GM12878 (cell line): ENCODE measurements at regions not wholly inside any gene's neighbourhood (a gene's known extent, or its start where the extent isn't known, plus 50 kb on each side); places are given as distances from the start of the nearest gene placed in this dataset.

Experiments
- ATAC-seq: fragments of 200-7000 bp; cut with Tn5 transposase; 3 replicates; pipeline ENCODE4 v1.9.1; 2020; ENCODE audit warnings: mild to moderate bottlenecking, moderate library complexity
- BruUV-seq: library from RNA; stranded (reverse); fragments of 400-500 nt; replicated peaks from 2 replicates; lab custom pipeline; 2021; lab: Mats Ljungman, UMichigan
- CTCF ChIA-PET: fragments of 300-600 bp; sonication (Branson Sonifier 250); formaldehyde crosslinking; extraction: SDS; loops from one replicate; lab custom pipeline; 2021; ENCODE audit warnings: inconsistent platforms; lab: Yijun Ruan, JAX
- POLR2A ChIA-PET: fragments of 350-600 bp; formaldehyde crosslinking; extraction: SDS; loops from one replicate; lab custom pipeline; 2021; ENCODE audit warnings: inconsistent platforms; lab: Charles Lee
- RAD21 ChIA-PET: fragments of 300-600 bp; sonication (Branson Sonifier 250); formaldehyde crosslinking; loops from one replicate; lab custom pipeline; 2023; ENCODE audit warnings: antibody characterized with exemption; ENCODE audit not compliant: unreplicated experiment; lab: Charles Lee
- SMC1A ChIA-PET: fragments of 300-600 bp; sonication (Branson Sonifier 250); formaldehyde crosslinking; loops from one replicate; lab custom pipeline; 2023; ENCODE audit not compliant: unreplicated experiment, uncharacterized antibody; lab: Charles Lee
- DNase-seq: peaks from one replicate; pipeline ENCODE4 v3.0.0-alpha.2; 2011; ENCODE audit warnings: low read depth, low spot score
- FAIRE-seq: peaks from 3 replicates; lab custom pipeline; 2011; peaks lifted over from hg19 to GRCh38; lab: Jason Lieb, UNC
- H2AFZ ChIP-seq: 2 replicates; pipeline ENCODE4 v1.6.0; 2011; ENCODE audit warnings: low read depth, low read length, control low read depth; ENCODE audit not compliant: control insufficient read depth
- H3K27ac ChIP-seq: 2 replicates; pipeline ENCODE4 v1.5.1; 2011; ENCODE audit warnings: control low read depth; ENCODE audit not compliant: control insufficient read depth, insufficient read depth
- H3K27me3 ChIP-seq, 2 experiments: replicated peaks in 1 of 2; 2 replicates each; pipeline versions ENCODE4 v1.6.0 to v1.6.1; 2011; ENCODE audit warnings: low read length in 1 of 2; ENCODE audit not compliant: control insufficient read depth in 2 of 2, insufficient read depth in 2 of 2
- H3K36me3 ChIP-seq, 2 experiments: 2 replicates each; pipeline ENCODE4 v1.5.1; 2011; ENCODE audit warnings: low read length in 1 of 2; ENCODE audit not compliant: control insufficient read depth in 2 of 2, insufficient read depth in 2 of 2
- H3K4me1 ChIP-seq: 2 replicates; pipeline ENCODE4 v1.6.1; 2011; ENCODE audit warnings: mild to moderate bottlenecking, low read length, moderate library complexity, mixed read lengths; ENCODE audit not compliant: control insufficient read depth, insufficient read depth
- H3K4me2 ChIP-seq: 2 replicates; pipeline ENCODE4 v1.6.0; 2011; ENCODE audit warnings: control low read depth; ENCODE audit not compliant: control insufficient read depth, insufficient read depth
- H3K4me3 ChIP-seq: fragments of 200-600 bp; sonication (generic); 2 replicates; pipeline ENCODE4 v1.5.1; 2016
- H3K79me2 ChIP-seq: 2 replicates; pipeline ENCODE4 v1.6.0; 2011; ENCODE audit warnings: low read length; ENCODE audit not compliant: control insufficient read depth, insufficient read depth
- H3K9ac ChIP-seq: 2 replicates; pipeline ENCODE4 v1.8.0; 2011; ENCODE audit warnings: low read length, control low read depth, mixed read lengths; ENCODE audit not compliant: control insufficient read depth, insufficient read depth
- H3K9me3 ChIP-seq: replicated peaks from 3 replicates; pipeline ENCODE4 v1.5.1; 2011; ENCODE audit warnings: mild to moderate bottlenecking, low read length; ENCODE audit not compliant: control insufficient read depth, insufficient read depth
- H4K20me1 ChIP-seq: 2 replicates; pipeline ENCODE4 v1.6.0; 2011; ENCODE audit not compliant: control insufficient read depth, insufficient read depth
- CHD2 ChIP-seq: IDR thresholded peaks from 2 replicates; pipeline ENCODE4 v1.6.1; 2011; ENCODE audit warnings: low read depth, low read length, improper control_type of control experiment, borderline replicate concordance
- E4F1 ChIP-seq: fragments of 450-650 bp; IDR thresholded peaks from 2 replicates; pipeline ENCODE4 v1.6.1; 2018; ENCODE audit warnings: borderline replicate concordance, mild to moderate bottlenecking; ENCODE audit not compliant: partially characterized antibody
- FOS ChIP-seq: IDR thresholded peaks from 3 replicates; pipeline ENCODE4 v1.6.1; 2011; ENCODE audit warnings: borderline replicate concordance; ENCODE audit not compliant: insufficient read length; ENCODE audit errors: extremely low read depth
- HDAC6 ChIP-seq: fragments of 200-600 bp; sonication (generic); IDR thresholded peaks from one replicate; pipeline ENCODE4 v1.8.0; 2017; ENCODE audit warnings: antibody characterized with exemption; ENCODE audit not compliant: unreplicated experiment
- HSF1 ChIP-seq: fragments of 150-350 bp; IDR thresholded peaks from 2 replicates; pipeline ENCODE4 v1.6.1; 2014; ENCODE audit warnings: mild to moderate bottlenecking, low read depth, low read length
- KAT2A ChIP-seq: conservative IDR thresholded peaks from 2 replicates; pipeline ENCODE4 v1.6.1; 2011; ENCODE audit warnings: low read depth, low read length; ENCODE audit not compliant: control insufficient read depth
- NBN ChIP-seq: fragments of 450-650 bp; IDR thresholded peaks from 2 replicates; pipeline ENCODE4 v1.6.1; 2016
- NFXL1 ChIP-seq: fragments of 450-650 bp; IDR thresholded peaks from 2 replicates; pipeline ENCODE4 v1.6.1; 2017; ENCODE audit warnings: antibody characterized with exemption, mild to moderate bottlenecking, borderline replicate concordance
- NR2C1 ChIP-seq: fragments of 450-650 bp; IDR thresholded peaks from 2 replicates; pipeline ENCODE4 v1.6.1; 2017; ENCODE audit warnings: antibody characterized with exemption, mild to moderate bottlenecking, moderate library complexity
- PAX5 ChIP-seq: IDR thresholded peaks from 2 replicates; pipeline ENCODE4 v1.6.1; 2011; ENCODE audit warnings: low read depth, low read length, borderline replicate concordance
- RAD21 ChIP-seq: IDR thresholded peaks from 2 replicates; pipeline ENCODE4 v1.6.1; 2011; ENCODE audit warnings: mild to moderate bottlenecking, low read depth, low read length, moderate library complexity; ENCODE audit not compliant: insufficient read depth
- ZNF207 ChIP-seq: fragments of 450-650 bp; IDR thresholded peaks from 2 replicates; pipeline ENCODE4 v1.6.1; 2014; ENCODE audit warnings: antibody characterized with exemption, mild to moderate bottlenecking, borderline replicate concordance
- ZNF217 ChIP-seq: fragments of 450-650 bp; IDR thresholded peaks from 2 replicates; pipeline ENCODE4 v1.6.1; 2017; ENCODE audit warnings: antibody characterized with exemption, mild to moderate bottlenecking
- ZNF24 ChIP-seq: fragments of 450-650 bp; IDR thresholded peaks from 2 replicates; pipeline ENCODE4 v1.6.1; 2017; ENCODE audit warnings: antibody characterized with exemption, mild to moderate bottlenecking
- in situ Hi-C: fragments of 300-500 bp; cut with MboI; formaldehyde crosslinking; loops from 9 replicates; pipeline ENCODE4 v1.14.3; 2018; ENCODE audit warnings: mixed read lengths
- intact Hi-C: fragments of 100-400 bp; cut with micrococcal nuclease; formaldehyde crosslinking; loops from one replicate; pipeline ENCODE4 v1.14.2; 2022; ENCODE audit not compliant: unreplicated experiment

GRCh38 chr13:31866099-31866498 is 126.8 kb downstream of the RXFP2 start:
- Histone ChIP-seq H3K4me2 (no peak overlapping the region), H3K79me2 (no peaks in the 10 kb centered on the region), H4K20me1 (no peaks in the 10 kb centered on the region), H3K36me3 (no peaks in the 10 kb centered on the region), H3K9ac (no peak overlapping the region), H3K27me3 (no peaks in the 10 kb centered on the region), H2AFZ (no peak overlapping the region), H3K4me1 (no peaks in the 10 kb centered on the region), H3K4me3 (no peak overlapping the region)
- no peak for FAIRE-seq
- CTCF ChIA-PET: no interaction called here
- RAD21 ChIA-PET: no interaction called here
- in situ Hi-C loops: no loop called here
- ATAC-seq: no peak
- SMC1A ChIA-PET: interaction anchor here (1.0 kb wide), 1 partner anchor 11 kb away, joined by 3 read pairs; no protein-coding TSS in a partner anchor
- no peak for DNase-seq
- POLR2A ChIA-PET: interaction anchor here (0.6 kb wide), 1 partner anchor 426 kb away, joined by 4 read pairs; no protein-coding TSS in a partner anchor
- TF ChIP-seq HSF1 (no peak), ZNF207 (no peak), NR2C1 (no peak), NBN (no peak), HDAC6 (no peak), KAT2A (no peak)
- TF ChIP-seq, all 136 proteins: peak for 0
- Histone ChIP-seq H3K27ac (no peak overlapping the region), H3K9me3 (no peaks in the 10 kb centered on the region)
- no TSS peak for BruUV-seq
- intact Hi-C loops: no loop called here

- intact Hi-C loops: no loop called here
- no peak for FAIRE-seq
- H3K27ac ChIP-seq: no peak overlapping the region
- no peak overlapping the region for H3K4me2 ChIP-seq
- H3K9ac ChIP-seq: no peak overlapping the region
- no peaks in the 10 kb centered on the region for H4K20me1 ChIP-seq
- H3K79me2 ChIP-seq: no peaks in the 10 kb centered on the region
- H3K9me3 ChIP-seq: no peaks in the 10 kb centered on the region
- no peaks in the 10 kb centered on the region for H3K4me1 ChIP-seq
- no peaks in the 10 kb centered on the region for H3K36me3 ChIP-seq
- ChIA-PET POLR2A (no interaction called here), SMC1A (no interaction called here), CTCF (interaction anchor here (1.5 kb wide), 1 partner anchor 42 kb away, joined by 3 read pairs; no protein-coding TSS in a partner anchor), RAD21 (no interaction called here)
- H3K27me3 ChIP-seq: no peaks in the 10 kb centered on the region
- ATAC-seq: no peak
- no peak for DNase-seq
- H3K4me3 ChIP-seq: no peak overlapping the region
- no TSS peak for BruUV-seq
- in situ Hi-C loops: no loop called here
- no peak overlapping the region for H2AFZ ChIP-seq
- TF ChIP-seq FOS (no peak), PAX5 (no peak), CHD2 (no peak), E4F1 (no peak), ZNF217 (no peak), RAD21 (no peak), NFXL1 (no peak), HSF1 (no peak), ZNF24 (no peak)
Observed at GRCh38 chr13:31867709-31868108, 128.4 kb downstream of the RXFP2 start.
